ENCODE measurements at regions not wholly inside any gene's neighbourhood (a gene's known extent, or its start where the extent isn't known, plus 50 kb on each side); places are given as distances from the start of the nearest gene placed in this dataset.

DNA sequence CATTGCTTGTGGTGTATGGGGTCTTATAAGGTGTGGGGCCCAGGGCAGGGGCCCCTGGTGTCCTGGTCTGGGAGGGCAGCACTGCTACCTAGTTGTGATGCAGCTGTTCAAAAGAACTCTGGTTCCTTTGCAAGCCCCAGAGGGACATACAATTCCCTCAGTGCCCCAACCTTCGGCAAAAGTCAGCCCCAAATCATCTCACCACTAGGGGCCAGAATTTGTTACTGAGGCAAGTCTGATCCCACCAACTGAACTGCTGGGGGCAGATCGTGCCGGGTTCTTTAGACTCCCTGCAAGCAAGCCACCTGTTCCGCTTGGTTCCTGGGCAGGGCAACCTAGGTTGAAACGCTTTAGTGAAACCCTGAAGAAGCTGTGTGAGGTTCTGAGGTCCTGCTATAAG is 180.1 kb upstream of the S100G start:
- no peak for DNase-seq
- Histone ChIP-seq H3K27me3 (no peaks in the 10 kb centered on the region), H3K27ac (no peak overlapping the region), H3K4me1 (no peaks in the 10 kb centered on the region), H3K9me3 (no peaks in the 10 kb centered on the region), H3K36me3 (no peaks in the 10 kb centered on the region), H3K4me3 (no peak overlapping the region)
- TF ChIP-seq, protein P1, sequence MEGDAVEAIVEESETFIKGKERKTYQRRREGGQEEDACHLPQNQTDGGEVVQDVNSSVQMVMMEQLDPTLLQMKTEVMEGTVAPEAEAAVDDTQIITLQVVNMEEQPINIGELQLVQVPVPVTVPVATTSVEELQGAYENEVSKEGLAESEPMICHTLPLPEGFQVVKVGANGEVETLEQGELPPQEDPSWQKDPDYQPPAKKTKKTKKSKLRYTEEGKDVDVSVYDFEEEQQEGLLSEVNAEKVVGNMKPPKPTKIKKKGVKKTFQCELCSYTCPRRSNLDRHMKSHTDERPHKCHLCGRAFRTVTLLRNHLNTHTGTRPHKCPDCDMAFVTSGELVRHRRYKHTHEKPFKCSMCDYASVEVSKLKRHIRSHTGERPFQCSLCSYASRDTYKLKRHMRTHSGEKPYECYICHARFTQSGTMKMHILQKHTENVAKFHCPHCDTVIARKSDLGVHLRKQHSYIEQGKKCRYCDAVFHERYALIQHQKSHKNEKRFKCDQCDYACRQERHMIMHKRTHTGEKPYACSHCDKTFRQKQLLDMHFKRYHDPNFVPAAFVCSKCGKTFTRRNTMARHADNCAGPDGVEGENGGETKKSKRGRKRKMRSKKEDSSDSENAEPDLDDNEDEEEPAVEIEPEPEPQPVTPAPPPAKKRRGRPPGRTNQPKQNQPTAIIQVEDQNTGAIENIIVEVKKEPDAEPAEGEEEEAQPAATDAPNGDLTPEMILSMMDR (IDR thresholded peaks at IDR 0.05): peak in 1 of 6 experiments; percentile 8
- TF ChIP-seq POLR2A (IDR thresholded peaks at IDR 0.05): no peak
- intact Hi-C loops (cut with DNase I): no loop called here
- WGBS, 2 donors: 71 to 100% methylated on average over 1 to 4 of the region's 5 CpGs

DNA sequence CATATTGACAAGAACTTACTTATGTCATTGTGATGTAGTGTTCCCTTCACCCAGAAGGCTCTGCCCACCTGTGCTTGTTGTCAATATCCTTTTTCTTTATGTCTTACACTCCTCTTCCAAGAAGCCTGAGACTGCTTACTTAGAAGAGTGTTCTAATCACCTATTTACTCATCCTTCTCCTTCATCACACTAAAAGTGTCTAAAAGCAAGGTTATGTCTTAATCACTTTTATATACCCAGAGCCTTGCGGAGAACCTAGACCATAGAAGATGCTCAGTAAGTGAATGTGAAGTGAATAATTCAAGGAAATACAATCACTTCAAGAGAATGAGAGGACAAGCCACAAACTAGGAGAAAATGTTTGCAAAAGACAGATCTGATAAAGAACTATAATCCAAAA is 177.6 kb upstream of the S100G start:
- Histone ChIP-seq H3K9me3 (no peaks in the 10 kb centered on the region), H3K4me3 (no peak overlapping the region), H3K27me3 (no peaks in the 10 kb centered on the region), H3K36me3 (no peaks in the 10 kb centered on the region), H3K27ac (no peak overlapping the region), H3K4me1 (no peaks in the 10 kb centered on the region)
- no peak for DNase-seq
- intact Hi-C loops (cut with DNase I): no loop called here
- WGBS, 2 donors: 100% methylated on average over 1 of the region's 1 CpG; no CpG with 5 or more reads in 1 of the 2 donors
- no peak for TF ChIP-seq POLR2A (IDR thresholded peaks at IDR 0.05)
- TF ChIP-seq, protein P1 (IDR thresholded peaks at IDR 0.05): no peak

DNA sequence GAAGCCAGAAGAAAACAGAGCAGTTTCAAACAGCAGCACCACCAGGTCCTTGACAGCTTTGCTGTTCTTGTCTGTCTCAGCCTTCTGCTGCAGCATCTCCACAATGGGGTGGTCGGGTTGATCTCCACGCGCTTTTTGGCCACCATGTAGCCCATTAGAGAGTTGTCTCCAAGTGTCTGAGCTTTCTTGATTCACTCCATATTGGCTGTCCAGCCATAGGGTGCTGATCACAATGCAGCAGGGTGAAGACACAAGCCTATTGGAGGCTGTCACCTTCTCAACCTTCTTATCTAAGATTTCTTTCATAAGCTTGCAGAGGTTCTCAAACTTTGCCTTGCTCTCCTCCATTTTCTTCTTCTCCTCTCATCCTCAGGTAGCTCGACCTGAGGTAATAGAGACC is 175.4 kb upstream of the S100G start:
- WGBS, 2 donors: 84 to 93% methylated on average over 3 to 4 of the region's 4 CpGs
- peaks cover 0 to 3% (median 0%) of the 10 kb centered on the region in 3 donors for H3K4me1 ChIP-seq
- H3K27ac ChIP-seq: no peak overlapping the region
- no peaks in the 10 kb centered on the region for H3K36me3 ChIP-seq
- no peaks in the 10 kb centered on the region for H3K27me3 ChIP-seq
- no peak for DNase-seq
- intact Hi-C loops (cut with DNase I): no loop called here
- no peaks in the 10 kb centered on the region for H3K9me3 ChIP-seq
- no peak overlapping the region for H3K4me3 ChIP-seq
- TF ChIP-seq, protein P1 (IDR thresholded peaks at IDR 0.05): no peak
- no peak for TF ChIP-seq POLR2A (IDR thresholded peaks at IDR 0.05)

DNA sequence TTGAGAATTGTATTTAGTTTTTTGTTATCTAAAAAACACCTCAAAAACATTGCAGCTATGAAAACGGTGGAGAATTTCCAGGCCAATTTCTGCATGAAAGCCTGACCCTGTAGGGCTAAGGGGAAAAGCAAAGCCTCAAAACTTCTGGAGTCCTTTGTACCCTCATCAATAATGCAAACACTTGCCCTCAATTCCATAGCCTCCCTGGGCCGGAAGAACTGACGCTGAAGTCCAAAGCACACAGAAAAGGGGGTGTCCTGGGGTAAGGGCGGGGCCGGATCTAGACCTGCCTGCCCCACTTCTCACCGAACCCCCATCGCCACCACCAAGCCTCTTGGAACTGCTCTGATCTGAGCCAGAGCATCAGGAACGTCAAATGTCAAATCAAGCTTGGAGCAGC is 173.9 kb upstream of the S100G start:
- H3K4me1 ChIP-seq: peaks cover 0 to 7% (median 0%) of the 10 kb centered on the region in 3 donors
- H3K9me3 ChIP-seq: no peaks in the 10 kb centered on the region
- no peaks in the 10 kb centered on the region for H3K36me3 ChIP-seq
- no peaks in the 10 kb centered on the region for H3K27me3 ChIP-seq
- intact Hi-C loops (cut with DNase I): no loop called here
- TF ChIP-seq, protein P1 (IDR thresholded peaks at IDR 0.05): no peak
- no peak for TF ChIP-seq POLR2A (IDR thresholded peaks at IDR 0.05)
- DNase-seq: no peak
- H3K4me3 ChIP-seq: no peak overlapping the region
- WGBS, 2 donors: 79 to 91% methylated on average over 6 to 8 of the region's 8 CpGs
- H3K27ac ChIP-seq: no peak overlapping the region

DNA sequence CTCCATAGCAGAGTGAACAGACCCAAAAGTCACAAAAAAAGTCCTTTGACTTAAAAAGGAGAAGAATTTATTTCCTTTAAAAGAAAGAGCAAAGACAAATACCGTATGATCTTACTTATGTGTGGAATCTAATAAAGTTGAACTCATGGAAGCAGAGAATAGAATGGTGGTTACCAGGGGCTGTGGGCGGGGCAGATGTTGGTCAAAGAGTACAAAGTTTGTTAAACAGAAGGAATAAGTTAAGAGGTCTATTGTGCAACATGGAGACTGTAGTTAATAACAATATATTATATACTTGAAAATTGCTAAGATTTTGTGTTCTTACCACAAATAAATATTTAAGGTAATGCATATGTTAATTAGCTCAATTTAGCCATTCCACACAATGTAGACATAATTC is 173.3 kb upstream of the S100G start:
- H3K4me1 ChIP-seq: peaks cover 0 to 7% (median 0%) of the 10 kb centered on the region in 3 donors
- no peaks in the 10 kb centered on the region for H3K27me3 ChIP-seq
- TF ChIP-seq POLR2A (IDR thresholded peaks at IDR 0.05): no peak
- TF ChIP-seq, protein P1 (IDR thresholded peaks at IDR 0.05): no peak
- DNase-seq: no peak
- 72 to 80% methylated on average over 2 of the region's 2 CpGs for whole genome bisulfite sequencing, 2 donors
- intact Hi-C loops (cut with DNase I): no loop called here
- no peak overlapping the region for H3K27ac ChIP-seq
- no peaks in the 10 kb centered on the region for H3K9me3 ChIP-seq
- no peaks in the 10 kb centered on the region for H3K36me3 ChIP-seq
- no peak overlapping the region for H3K4me3 ChIP-seq

All from esophagus squamous epithelium (tissue), 5 donors.